H1 (cell line): ENCODE measurements at regions not wholly inside any gene's neighbourhood (a gene's known extent, or its start where the extent isn't known, plus 50 kb on each side); places are given as distances from the start of the nearest gene placed in this dataset.

ENCODE experiments used
- EZH2 ChIP-seq: fragments of 200-600 bp; sonication (generic); IDR thresholded peaks from 2 replicates; pipeline ENCODE4 v1.7.1; 2012; ENCODE audit warnings: low read depth, mild to moderate bottlenecking, moderate library complexity, low read length, inconsistent platforms; ENCODE audit not compliant: severe bottlenecking
- SUZ12 ChIP-seq: fragments of 200-600 bp; sonication (generic); IDR thresholded peaks from 2 replicates; pipeline ENCODE4 v1.6.1; 2012; ENCODE audit warnings: mild to moderate bottlenecking, inconsistent platforms, low read length, moderate library complexity, mixed read lengths
- YY1 ChIP-seq: IDR thresholded peaks from 2 replicates; pipeline ENCODE4 v1.6.1; 2011; ENCODE audit warnings: low read depth, mild to moderate bottlenecking, low read length
- TF ChIP-seq, protein P1 (sequence below), 3 experiments: IDR thresholded peaks; 1 replicate in 2 of 3; 2 replicates in 1 of 3; pipeline versions ENCODE4 v1.5.1 to v1.6.1; 2011; ENCODE audit warnings: low read length in 3 of 3, mild to moderate bottlenecking in 3 of 3, inconsistent platforms in 2 of 3, low read depth in 1 of 3, moderate library complexity in 1 of 3; ENCODE audit not compliant: insufficient read depth in 1 of 3; ENCODE audit errors: control extremely low read depth in 1 of 3

DNA sequence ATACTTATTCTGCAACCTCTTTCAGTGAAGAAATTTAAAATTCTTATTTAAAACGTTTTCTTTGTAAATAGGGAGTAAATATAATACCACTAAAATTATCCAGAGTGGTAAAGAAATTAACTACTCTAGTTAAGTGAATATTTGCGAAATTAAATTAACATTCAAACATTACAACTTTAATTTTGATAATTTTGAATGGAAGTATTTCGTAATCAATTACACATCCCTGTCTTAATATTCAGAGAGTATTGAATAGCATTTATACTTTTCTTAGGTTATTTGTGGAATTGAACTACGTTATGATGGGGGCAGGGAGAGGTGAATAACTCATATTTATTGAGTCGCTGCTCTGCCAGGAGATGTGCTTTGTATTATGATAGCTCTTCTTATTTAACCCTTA is 96.3 kb upstream of the KIF26B start:
- no peak for TF ChIP-seq SUZ12
- TF ChIP-seq, protein P1, sequence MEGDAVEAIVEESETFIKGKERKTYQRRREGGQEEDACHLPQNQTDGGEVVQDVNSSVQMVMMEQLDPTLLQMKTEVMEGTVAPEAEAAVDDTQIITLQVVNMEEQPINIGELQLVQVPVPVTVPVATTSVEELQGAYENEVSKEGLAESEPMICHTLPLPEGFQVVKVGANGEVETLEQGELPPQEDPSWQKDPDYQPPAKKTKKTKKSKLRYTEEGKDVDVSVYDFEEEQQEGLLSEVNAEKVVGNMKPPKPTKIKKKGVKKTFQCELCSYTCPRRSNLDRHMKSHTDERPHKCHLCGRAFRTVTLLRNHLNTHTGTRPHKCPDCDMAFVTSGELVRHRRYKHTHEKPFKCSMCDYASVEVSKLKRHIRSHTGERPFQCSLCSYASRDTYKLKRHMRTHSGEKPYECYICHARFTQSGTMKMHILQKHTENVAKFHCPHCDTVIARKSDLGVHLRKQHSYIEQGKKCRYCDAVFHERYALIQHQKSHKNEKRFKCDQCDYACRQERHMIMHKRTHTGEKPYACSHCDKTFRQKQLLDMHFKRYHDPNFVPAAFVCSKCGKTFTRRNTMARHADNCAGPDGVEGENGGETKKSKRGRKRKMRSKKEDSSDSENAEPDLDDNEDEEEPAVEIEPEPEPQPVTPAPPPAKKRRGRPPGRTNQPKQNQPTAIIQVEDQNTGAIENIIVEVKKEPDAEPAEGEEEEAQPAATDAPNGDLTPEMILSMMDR (IDR thresholded peaks at IDR 0.05; ENCODE audit: control extremely low read depth in 1 of 3, insufficient read depth in 1 of 3, low read depth in 1 of 3, low read length in 3 of 3): no peak
- no peak for TF ChIP-seq EZH2
- TF ChIP-seq YY1: no peak
